ENCODE measurements at regions not wholly inside any gene's neighbourhood (a gene's known extent, or its start where the extent isn't known, plus 50 kb on each side); places are given as distances from the start of the nearest gene placed in this dataset.
A peak's percentile ranks its signal among the peaks of the same experiment; 100 is the strongest.

DNA sequence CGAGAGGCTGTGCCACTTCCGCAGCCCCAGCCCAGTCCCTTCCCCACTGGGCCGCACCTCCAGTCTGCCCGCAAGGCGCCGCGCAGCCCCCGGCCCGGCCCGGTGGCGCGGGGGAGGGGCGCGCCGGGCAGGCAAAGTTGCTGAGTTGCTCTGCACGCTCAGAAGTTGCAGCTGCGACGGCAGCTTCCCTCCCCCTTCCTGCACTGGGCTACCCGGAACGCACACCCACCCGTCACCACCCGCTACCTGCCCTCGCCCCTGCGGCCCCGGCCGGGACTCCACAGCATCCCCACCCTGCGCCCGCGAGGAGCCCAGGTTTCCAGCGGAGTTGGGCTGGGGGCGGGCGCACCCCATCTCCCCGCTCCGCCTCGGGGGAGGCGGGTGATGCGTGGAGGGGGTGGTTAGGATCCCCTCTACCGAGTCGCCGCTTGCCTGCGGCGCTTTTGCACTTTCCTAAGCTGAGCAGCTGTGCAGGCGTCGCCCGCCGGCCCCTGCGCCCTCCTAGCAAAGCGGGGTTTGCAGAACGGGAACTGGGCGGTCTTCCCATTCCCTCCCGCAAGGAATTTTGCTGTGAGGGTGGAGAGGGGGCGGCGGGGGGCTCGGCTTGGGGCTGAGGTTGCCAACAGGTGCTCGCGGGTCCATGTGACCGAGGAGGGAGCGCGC, 55.9 kb upstream of the RREB1 start:
- Histone ChIP-seq H3K4me1 (peaks cover 7 to 13% (median 8%) of the 10 kb centered on the region in 3 donors), H3K9me3 (no peaks in the 10 kb centered on the region), H3K27ac (peak overlapping the region; percentile 86 to 94 (median 90)), H3K27me3 (no peaks in the 10 kb centered on the region), H3K36me3 (no peaks in the 10 kb centered on the region), H3K4me3 (peak overlapping the region; percentile 58 to 64 (median 60))
- WGBS, 2 donors, result 1% methylated on average over 42 to 59 of the region's 59 CpGs
- ATAC-seq (peak; percentile 78 to 85 (median 84)), DNase-seq (peak; percentile 71 to 88 (median 77)), FAIRE-seq (no peak)
- TF ChIP-seq CTCF (IDR thresholded peaks at IDR 0.05), result no peak
- intact Hi-C loops (cut with DNase I), result no loop called here

- intact Hi-C loops (cut with DNase I), result no loop called here
- FAIRE-seq (no peak), ATAC-seq (peak; percentile 51 to 62 (median 56)), DNase-seq (peak; percentile 63 to 83 (median 71))
- Histone ChIP-seq H3K4me1 (peaks cover 7 to 13% (median 8%) of the 10 kb centered on the region in 3 donors), H3K36me3 (no peaks in the 10 kb centered on the region), H3K4me3 (peak overlapping the region; percentile 58 to 64 (median 60)), H3K27me3 (no peaks in the 10 kb centered on the region), H3K27ac (peak overlapping the region; percentile 86 to 94 (median 90)), H3K9me3 (no peaks in the 10 kb centered on the region)
- whole genome bisulfite sequencing, 2 donors, result 1 to 2% methylated on average over 21 to 31 of the region's 31 CpGs
- no peak for TF ChIP-seq CTCF (IDR thresholded peaks at IDR 0.05)
These were observed 55.2 kb upstream of the RREB1 start for GRCh38 chr6:7052443-7053011.

DNA sequence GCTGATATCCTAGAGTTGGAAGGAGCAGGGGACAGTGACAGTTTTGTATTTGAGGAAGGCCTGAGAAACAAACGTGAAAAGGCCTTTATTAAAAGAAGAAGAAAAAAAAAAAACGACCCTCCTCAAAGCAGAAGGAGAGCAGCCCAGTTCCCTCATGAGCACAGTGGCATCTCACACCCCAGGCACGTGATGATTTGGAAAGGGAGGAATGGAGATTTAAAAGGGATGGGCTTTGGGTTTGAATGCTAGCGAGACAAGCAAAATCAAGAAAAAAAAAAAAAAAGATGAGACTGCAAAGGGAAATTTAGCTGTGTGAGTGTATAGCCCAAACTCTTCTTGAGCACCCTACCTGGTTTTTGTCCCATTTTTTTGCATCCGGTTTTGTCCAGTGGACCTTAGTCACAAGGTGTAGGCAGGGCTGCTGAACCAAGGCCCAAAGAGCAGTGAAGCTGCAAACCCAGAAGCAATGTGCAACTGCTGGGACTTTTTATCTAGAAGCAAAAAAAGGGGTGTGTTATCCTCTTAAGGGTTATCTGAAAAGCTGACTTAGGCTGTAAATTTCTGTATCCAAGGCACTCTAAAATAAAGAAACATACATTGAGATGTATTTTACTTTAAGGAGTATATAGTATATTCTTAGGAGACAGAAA, 54.5 kb upstream of the RREB1 start:
- WGBS, 2 donors, result 32 to 47% methylated on average over 5 of the region's 5 CpGs
- DNase-seq, result no peak

More for the DNA sequence above, 54.5 kb upstream of the RREB1 start:
- Histone ChIP-seq H3K4me3 (peak overlapping the region in 2 of 4 donors; percentile 58 to 61), H3K9me3 (no peaks in the 10 kb centered on the region), H3K4me1 (peaks cover 4 to 10% (median 10%) of the 10 kb centered on the region in 3 donors), H3K27me3 (no peaks in the 10 kb centered on the region), H3K36me3 (no peaks in the 10 kb centered on the region), H3K27ac (peak overlapping the region; percentile 86 to 94 (median 90))
- FAIRE-seq (no peak), ATAC-seq (no peak)
- intact Hi-C loops (cut with DNase I), result no loop called here
- no peak for TF ChIP-seq CTCF (IDR thresholded peaks at IDR 0.05)

Data from pancreas (tissue), 10 donors.